Islet of Langerhans (tissue), 1 donor: ENCODE measurements at regions not wholly inside any gene's neighbourhood (a gene's known extent, or its start where the extent isn't known, plus 50 kb on each side); places are given as distances from the start of the nearest gene placed in this dataset.
A peak's percentile ranks its signal among the peaks of the same experiment; 100 is the strongest.

Source experiments
- FAIRE-seq: peaks from one replicate; lab custom pipeline; 2011; peaks lifted over from hg19 to GRCh38; lab: Jason Lieb, UNC

DNA sequence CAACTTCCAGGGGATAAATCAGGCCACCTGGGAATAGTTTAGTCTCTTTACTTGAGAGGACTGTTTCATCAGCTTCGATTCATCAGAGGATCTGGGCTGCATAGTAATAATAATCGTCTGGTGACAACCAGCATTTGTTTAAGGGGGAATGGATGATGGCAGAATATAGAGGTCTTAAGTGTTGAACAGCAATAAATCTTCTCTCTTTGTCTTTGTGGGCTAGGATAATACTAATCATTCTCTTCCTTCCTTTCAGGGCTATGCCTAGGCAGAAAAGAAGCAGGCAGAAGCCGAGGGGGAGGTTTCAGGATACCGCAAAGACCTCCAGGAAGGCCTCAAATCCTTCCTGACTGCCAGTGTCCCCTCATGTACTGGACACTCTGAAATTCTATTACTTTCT lies 150.4 kb upstream of the GAREM1 start:
- FAIRE-seq = no peak

DNA sequence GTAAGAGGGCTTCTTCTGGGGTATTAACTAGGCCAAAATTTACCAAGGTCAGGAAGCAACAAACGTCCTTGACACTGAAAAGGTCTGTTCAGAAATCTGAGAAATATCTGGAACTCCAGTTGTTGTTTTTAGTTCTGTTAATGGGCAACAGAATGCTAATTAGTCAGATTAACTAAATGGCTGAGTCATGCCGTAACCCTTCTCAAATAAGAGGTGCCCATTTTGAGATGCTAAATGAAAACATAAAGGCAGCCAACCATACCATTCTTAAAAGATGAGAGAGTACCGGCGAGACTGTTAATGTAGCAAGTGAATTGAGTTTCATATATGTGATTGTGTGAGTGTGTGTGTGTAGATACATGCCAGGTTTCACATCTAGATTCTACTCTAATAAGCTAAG lies 147.9 kb upstream of the GAREM1 start:
- no peak for FAIRE-seq

GRCh38 chr18:32613821-32614220 lies 143.1 kb upstream of the GAREM1 start:
- no peak for FAIRE-seq

DNA sequence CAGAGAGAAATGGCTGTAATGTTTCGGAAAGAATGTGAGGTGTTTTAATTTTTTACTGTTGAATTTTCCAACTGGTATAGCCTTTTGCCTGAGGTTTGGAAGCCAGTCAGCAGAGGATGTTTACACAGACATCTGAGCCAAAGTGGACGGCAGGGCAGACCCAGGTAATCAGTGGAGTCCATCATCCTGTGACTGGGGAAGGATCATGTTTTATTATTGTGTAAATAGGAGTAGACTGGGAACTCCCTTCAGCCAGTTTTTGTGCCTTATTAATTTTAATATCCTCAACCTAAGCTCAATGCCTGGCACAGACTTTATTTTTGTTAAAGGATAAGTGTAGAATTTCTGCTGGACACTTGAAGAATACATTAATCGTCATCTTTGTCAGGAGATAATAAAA lies 142.0 kb upstream of the GAREM1 start:
- FAIRE-seq = peak; percentile 53

- FAIRE-seq = no peak
Measured at GRCh38 chr18:32610176-32610575, 139.5 kb upstream of the GAREM1 start.

DNA sequence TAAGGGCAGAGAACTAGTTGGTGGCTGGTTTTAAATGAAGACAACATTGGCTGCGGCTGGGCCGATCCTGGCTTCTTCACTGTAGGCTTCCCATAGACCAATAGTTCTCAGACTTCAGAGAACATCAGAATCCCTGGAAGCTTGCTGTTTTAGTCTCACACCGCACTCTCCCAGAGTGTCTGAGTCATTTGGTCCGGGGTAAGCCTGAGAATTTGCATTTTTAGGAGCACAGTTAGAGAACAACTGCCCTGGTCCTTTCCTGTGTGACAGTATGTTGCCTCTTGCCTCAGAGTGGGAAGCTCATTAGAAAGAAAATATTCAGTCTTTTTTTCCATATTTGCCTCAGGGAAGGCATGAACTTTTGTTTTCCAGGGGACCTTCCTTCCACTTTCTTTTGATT lies 137.1 kb upstream of the GAREM1 start:
- no peak for FAIRE-seq

GRCh38 chr18:32598144-32598543 lies 127.5 kb upstream of the GAREM1 start:
- no peak for FAIRE-seq

DNA sequence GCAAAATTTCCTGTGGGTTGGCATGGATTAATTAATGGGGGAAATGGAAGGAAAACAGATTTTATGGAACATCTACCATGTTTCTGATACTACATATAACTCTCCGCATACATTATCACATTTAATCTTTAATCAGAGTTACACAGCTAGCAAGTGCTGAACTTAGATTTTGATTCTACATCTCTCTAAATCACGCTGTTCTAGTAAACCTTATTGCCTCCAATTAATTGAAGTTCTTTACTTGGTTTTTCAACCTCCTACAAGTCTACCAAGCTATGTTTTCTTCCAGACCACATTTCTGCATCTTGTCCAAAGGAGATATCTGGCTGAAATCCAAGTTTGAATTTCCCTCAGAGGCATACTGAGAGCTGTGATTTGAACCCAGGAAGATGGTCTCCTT lies 125.8 kb upstream of the GAREM1 start:
- FAIRE-seq = no peak

- FAIRE-seq = no peak
Measured at GRCh38 chr18:32595832-32596231, 125.2 kb upstream of the GAREM1 start.

DNA sequence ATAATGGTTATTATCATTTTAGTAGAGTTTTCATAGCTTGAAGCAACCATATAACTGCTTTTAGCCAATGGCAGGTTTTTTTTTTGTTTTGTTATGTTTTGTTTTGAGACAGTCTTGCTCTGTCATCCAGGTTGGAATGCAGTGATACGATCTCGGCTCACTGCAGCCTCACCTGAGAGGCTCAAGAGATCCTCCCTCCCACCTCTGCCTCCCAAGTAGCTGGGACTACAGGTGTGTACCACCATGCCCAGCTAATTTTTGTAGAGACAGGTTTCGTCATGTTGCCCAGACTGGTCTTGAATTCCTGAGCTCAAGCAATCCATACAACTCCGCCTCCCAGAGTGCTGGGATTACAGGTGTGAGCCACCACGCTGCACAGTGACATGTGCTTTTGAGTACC lies 117.5 kb upstream of the GAREM1 start:
- FAIRE-seq = no peak

DNA sequence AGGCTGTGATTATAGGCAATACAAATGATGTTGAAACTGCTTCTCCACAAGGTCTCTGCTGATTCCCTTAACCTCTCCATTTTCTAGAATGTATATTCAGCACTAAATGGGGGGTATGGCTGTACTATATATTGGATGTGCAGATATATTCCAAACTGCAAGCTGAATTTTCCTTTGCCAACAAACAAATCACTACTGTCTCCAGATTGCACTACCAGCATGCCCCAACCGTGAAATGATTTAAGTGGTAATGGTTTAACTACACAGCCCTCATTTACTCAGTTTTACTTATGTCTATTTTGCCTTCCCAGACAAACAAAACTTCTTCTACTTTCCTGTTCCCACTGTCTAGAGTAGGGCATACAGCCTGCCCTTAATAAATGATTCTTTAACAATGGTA lies 112.7 kb upstream of the GAREM1 start:
- FAIRE-seq = no peak

GRCh38 chr18:32582455-32582854 lies 111.8 kb upstream of the GAREM1 start:
- no peak for FAIRE-seq

DNA sequence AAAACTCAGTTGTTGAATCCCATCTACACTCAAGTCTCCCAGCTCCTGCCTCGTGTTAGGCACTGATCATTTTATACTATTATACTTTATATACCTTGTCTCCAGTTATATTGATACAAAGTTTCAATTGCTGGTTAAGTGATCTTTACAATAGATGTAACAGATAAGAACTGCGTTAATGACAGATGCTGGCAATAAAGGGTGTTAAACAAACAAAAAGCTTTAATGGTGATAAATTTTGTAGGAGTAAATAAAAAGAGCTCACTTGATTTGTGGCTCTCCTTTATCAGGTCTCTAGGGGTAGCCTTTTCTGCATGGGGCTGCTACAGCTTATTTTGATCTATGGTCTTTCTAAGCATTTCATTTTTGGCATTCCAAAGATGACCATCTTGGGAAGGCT lies 106.9 kb upstream of the GAREM1 start:
- FAIRE-seq = no peak

- no peak for FAIRE-seq
Measured at GRCh38 chr18:32576296-32576916, 105.7 kb upstream of the GAREM1 start.

DNA sequence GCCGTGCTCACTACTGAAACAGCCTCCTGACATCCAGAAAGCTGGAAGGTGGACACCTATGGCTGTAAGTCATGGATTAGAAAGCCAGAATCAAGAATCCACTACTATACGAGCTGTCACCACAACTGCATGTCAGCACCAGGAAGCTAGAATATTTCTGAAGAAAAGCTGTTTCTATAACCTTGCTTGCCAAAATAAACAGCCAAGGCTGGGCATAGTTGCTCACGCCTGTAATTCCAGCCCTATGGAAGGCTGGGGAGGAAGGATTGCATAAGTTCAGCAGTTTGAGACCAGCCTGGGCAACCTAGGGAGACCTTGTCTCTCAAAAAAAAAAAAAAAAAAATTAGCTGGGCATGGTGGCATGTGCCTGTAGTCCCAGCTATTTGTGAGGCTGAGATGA lies 96.3 kb upstream of the GAREM1 start:
- FAIRE-seq = no peak

GRCh38 chr18:32553640-32554365 lies 83.1 kb upstream of the GAREM1 start:
- no peak for FAIRE-seq

- FAIRE-seq = no peak
Measured at GRCh38 chr18:32553174-32553573, 82.5 kb upstream of the GAREM1 start.

GRCh38 chr18:32552421-32553030 lies 81.8 kb upstream of the GAREM1 start:
- peak; percentile 61 for FAIRE-seq

DNA sequence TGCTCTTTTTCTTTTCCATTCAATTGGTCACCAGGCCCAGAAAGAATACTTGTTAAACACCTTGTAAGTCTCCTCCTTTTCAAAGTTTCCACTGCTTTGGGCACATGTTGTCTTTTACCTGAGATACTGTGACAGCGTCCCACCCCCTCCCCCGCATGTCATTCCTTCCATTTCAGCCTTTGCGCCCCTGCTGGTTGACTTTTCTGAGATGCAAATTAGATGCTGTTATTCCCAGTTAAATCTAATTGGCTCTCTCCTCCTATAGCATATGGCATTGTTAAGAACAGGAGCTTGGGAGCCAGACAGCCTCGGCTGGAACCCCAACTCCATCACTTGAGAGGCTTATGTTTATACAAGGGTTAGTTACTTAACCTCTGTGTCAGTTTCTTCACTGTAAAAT lies 80.3 kb upstream of the GAREM1 start:
- no peak for FAIRE-seq

DNA sequence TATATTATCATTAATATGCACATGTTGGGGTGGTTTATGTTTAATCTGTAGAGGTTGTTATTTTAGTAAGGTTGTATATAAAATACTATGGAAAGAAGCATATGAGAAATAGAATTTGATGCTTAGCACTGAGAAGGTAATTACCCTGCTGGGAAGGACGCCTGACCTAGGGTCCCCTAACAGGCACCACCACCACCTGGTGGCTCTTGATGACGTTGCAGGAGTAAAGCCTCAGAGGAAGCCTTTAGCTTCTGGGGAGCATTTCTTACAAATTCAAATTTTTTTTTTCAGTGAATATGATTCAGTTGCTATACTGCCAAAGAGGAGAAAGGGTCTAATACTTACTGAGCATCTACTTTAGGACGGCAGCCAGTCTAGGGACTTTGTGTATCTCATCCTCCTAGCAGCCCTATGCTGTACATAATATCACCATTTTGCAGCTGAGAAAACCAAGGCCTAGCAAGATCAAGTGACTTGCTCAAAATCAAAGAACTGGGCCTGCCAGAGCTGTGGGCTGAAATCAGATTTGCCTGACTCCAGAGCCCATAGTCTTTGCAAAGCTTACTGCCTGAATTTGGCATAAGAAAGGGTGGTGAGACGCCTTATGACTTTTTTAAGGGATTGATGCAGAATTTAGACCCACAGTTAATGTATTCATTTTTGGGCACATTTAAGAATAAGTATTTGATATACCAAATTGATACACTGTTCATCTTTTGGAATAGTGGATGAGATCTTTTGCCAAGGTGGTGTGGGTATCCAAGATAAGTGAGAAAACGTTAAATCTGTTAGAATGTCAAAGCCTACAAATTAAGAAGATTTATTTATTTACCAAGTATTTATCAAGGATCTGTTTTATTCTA lies 78.8 kb upstream of the GAREM1 start:
- peak; percentile 76 for FAIRE-seq

- no peak for FAIRE-seq
Measured at GRCh38 chr18:32548688-32549087, 78.0 kb upstream of the GAREM1 start.

DNA sequence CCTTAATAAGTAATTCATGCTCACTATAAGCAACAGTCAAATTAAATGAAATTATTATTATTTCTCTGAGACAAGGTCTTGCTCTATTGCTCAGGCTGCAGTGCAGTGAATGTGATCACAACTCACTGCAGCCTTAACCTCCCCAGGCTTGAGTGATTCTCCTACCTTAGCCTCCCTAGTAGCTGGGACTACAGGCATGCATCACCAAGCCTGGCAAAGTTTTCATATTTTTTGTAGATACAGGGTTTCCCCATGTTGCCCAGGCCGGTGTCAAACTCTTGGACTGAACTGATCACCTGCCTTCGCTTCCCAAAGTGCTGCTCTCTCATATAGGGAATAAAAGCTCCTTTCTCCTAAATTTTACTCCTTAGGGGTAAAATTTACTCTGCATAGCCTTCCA lies 74.9 kb upstream of the GAREM1 start:
- FAIRE-seq = no peak

DNA sequence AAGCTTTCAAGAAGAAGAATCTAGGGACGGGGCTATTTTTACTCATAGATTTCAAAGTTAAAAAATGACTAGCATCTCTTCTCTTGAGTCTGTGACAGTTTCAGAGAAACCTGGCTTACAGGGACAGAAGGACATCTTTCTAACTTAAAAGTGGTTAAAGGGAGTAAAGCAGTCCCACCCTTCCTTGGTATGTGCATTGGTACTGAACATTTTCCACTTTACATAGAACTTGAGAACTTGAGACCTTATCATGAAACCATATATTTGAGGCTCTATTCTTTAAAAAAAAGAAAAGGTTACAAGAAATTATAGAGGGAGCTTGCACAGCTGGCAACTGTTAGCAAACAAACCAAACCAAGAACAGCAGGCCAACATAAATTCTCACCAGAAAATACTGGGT lies 73.4 kb upstream of the GAREM1 start:
- FAIRE-seq = no peak
